ENCODE measurements at regions not wholly inside any gene's neighbourhood (a gene's known extent, or its start where the extent isn't known, plus 50 kb on each side); places are given as distances from the start of the nearest gene placed in this dataset.

DNA sequence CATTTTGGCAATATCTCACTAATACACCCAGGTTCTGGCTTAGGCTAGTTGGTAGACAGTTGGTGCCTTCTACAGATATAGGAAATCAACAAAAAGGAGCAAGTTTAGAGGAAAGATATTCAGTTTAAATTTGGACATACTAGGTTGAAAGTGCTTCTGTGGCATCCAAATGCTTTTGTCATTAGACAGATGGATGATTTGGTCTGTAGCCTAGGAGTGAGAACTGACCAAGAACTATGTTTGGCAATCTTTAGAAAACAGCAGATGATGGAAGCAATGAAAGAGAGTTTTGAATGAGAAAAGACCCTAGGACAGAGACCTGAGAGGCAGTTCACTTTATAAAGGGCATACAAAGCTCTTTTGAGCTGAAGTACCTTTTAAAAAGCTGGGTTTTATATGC is 201.3 kb upstream of the FSHR start:
- H3K56ac ChIP-seq (ENCODE audit: insufficient read length, low read depth, low read length): no peak overlapping the region
- Mint-ChIP-seq H3K27me3 (ENCODE audit: low read depth) (no peaks in the 10 kb centered on the region), H3K36me3 (ENCODE audit: insufficient read depth in 1 of 3, low read depth in 3 of 3) (peaks cover 0 to 4% (median 0%) of the 10 kb centered on the region in 3 experiments; a peak in 1 of 7 replicates), H3K27ac (no peak overlapping the region), H3K4me1 (peaks cover 21 to 33% of the 10 kb centered on the region in 2 experiments), H3K4me3 (no peak overlapping the region; a peak in 1 of 5 replicates), H3K9me3 (no peaks in the 10 kb centered on the region)
- H3K9ac ChIP-seq (ENCODE audit: extremely low read depth, insufficient read length, low read length): no peak overlapping the region
- no peak overlapping the region for H2BK5ac ChIP-seq (ENCODE audit: insufficient read length, low read length)
- TF ChIP-seq, protein P1, sequence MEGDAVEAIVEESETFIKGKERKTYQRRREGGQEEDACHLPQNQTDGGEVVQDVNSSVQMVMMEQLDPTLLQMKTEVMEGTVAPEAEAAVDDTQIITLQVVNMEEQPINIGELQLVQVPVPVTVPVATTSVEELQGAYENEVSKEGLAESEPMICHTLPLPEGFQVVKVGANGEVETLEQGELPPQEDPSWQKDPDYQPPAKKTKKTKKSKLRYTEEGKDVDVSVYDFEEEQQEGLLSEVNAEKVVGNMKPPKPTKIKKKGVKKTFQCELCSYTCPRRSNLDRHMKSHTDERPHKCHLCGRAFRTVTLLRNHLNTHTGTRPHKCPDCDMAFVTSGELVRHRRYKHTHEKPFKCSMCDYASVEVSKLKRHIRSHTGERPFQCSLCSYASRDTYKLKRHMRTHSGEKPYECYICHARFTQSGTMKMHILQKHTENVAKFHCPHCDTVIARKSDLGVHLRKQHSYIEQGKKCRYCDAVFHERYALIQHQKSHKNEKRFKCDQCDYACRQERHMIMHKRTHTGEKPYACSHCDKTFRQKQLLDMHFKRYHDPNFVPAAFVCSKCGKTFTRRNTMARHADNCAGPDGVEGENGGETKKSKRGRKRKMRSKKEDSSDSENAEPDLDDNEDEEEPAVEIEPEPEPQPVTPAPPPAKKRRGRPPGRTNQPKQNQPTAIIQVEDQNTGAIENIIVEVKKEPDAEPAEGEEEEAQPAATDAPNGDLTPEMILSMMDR (conservative IDR thresholded peaks at IDR 0.05): no peak
- no peak overlapping the region for H4K91ac ChIP-seq (ENCODE audit: insufficient read length, low read depth, low read length)
- no peaks in the 10 kb centered on the region for H3K27me3 ChIP-seq (ENCODE audit: insufficient read depth, low read length)
- H3K18ac ChIP-seq (ENCODE audit: insufficient read length, low read depth, low read length): no peak overlapping the region
- no peak overlapping the region for H2BK15ac ChIP-seq (ENCODE audit: low read depth, low read length)
- no peak for DNase-seq
- H3K4me1 ChIP-seq (ENCODE audit: insufficient read depth, low read length): no peaks in the 10 kb centered on the region
- no peak overlapping the region for H3K14ac ChIP-seq (ENCODE audit: insufficient read depth, low read length)
- no peak overlapping the region for H3T11ph ChIP-seq (ENCODE audit: low read length)
- no peaks in the 10 kb centered on the region for H3K79me1 ChIP-seq (ENCODE audit: insufficient read depth, low read depth, low read length, poor library complexity, severe bottlenecking)
- no peak overlapping the region for H2BK120ac ChIP-seq (ENCODE audit: low read depth, low read length, poor library complexity, severe bottlenecking)
- H4K20me1 ChIP-seq (ENCODE audit: control insufficient read depth, insufficient read depth, insufficient read length): no peaks in the 10 kb centered on the region
- no peak overlapping the region for H2BK20ac ChIP-seq (ENCODE audit: low read depth, low read length, poor library complexity, severe bottlenecking)
- H3K23ac ChIP-seq (ENCODE audit: insufficient read length, low read depth, low read length): no peak overlapping the region
- no peak overlapping the region for H2AK5ac ChIP-seq (ENCODE audit: insufficient read length, low read length)
- no peak overlapping the region for H2BK12ac ChIP-seq (ENCODE audit: insufficient read length, low read depth, low read length)
- no peak overlapping the region for H3K4ac ChIP-seq (ENCODE audit: low read depth, low read length)
- no peaks in the 10 kb centered on the region for H3K79me2 ChIP-seq (ENCODE audit: insufficient read depth, low read length)
- no peaks in the 10 kb centered on the region for H3K9me3 ChIP-seq (ENCODE audit: control insufficient read depth, low read depth, low read length)
- H3K27ac ChIP-seq (ENCODE audit: insufficient read length, low read depth, low read length): no peak overlapping the region
- H2AFZ ChIP-seq (ENCODE audit: low read length): no peak overlapping the region
- no peak overlapping the region for H4K8ac ChIP-seq (replicated peaks; ENCODE audit: insufficient read length, low read depth, low read length)
- no peak overlapping the region for H3K4me2 ChIP-seq (ENCODE audit: insufficient read depth, insufficient read length, low read length)
- H4K5ac ChIP-seq (ENCODE audit: insufficient read length, low read depth, low read length): no peak overlapping the region
- no peaks in the 10 kb centered on the region for H3K23me2 ChIP-seq (ENCODE audit: insufficient read length, low read depth, low read length, poor library complexity, severe bottlenecking)
